Gastroesophageal sphincter (tissue), 4 donors: ENCODE measurements at regions not wholly inside any gene's neighbourhood (a gene's known extent, or its start where the extent isn't known, plus 50 kb on each side); places are given as distances from the start of the nearest gene placed in this dataset.
"Not testable (repeated sequence)": the region's sequence is repeated elsewhere in the genome, so short reads cannot be mapped to it uniquely, and the experiment has no call there.

Experiments
- ATAC-seq: fragments of 150-250 bp; one replicate; pipeline ENCODE4 v1.9.1; 2016; ENCODE audit warnings: mild to moderate bottlenecking, moderate library complexity
- H3K27ac ChIP-seq, 4 donors: fragments of 200-600 bp; sonication (generic) in 3 of 4; 1 replicate in 3 of 4; 2 replicates in 1 of 4; pipeline ENCODE4 v1.5.1; 2016 to 2019
- H3K27me3 ChIP-seq: fragments of 200-600 bp; sonication (generic); one replicate; pipeline ENCODE4 v1.5.1; 2019
- H3K36me3 ChIP-seq, 2 donors: fragments of 200-600 bp; sonication (generic); one replicate each; pipeline ENCODE4 v1.5.1; 2019; ENCODE audit warnings: control low read depth in 1 of 2
- H3K4me1 ChIP-seq, 3 donors: fragments of 200-600 bp; sonication (generic); 1 replicate in 2 of 3; 2 replicates in 1 of 3; pipeline ENCODE4 v1.5.1; 2016 to 2019; ENCODE audit warnings: control low read depth in 2 of 3
- H3K4me3 ChIP-seq, 2 donors: fragments of 200-600 bp; sonication (generic); one replicate each; pipeline ENCODE4 v1.5.1; 2019; ENCODE audit warnings: mild to moderate bottlenecking in 1 of 2, moderate library complexity in 1 of 2
- H3K9me3 ChIP-seq, 3 donors: fragments of 200-600 bp; sonication (generic); one replicate each; pipeline ENCODE4 v1.5.1; 2017 to 2019; ENCODE audit warnings: control low read depth in 2 of 3
- EP300 ChIP-seq: sonication (generic); formaldehyde crosslinking; IDR thresholded peaks from one replicate; pipeline ENCODE4 v1.6.1; 2017; ENCODE audit warnings: antibody characterized with exemption, mild to moderate bottlenecking
- POLR2A ChIP-seq, 2 donors: fragments of 450-650 bp; IDR thresholded peaks; one replicate each; pipeline ENCODE4 v1.6.1; 2017; ENCODE audit warnings: antibody characterized with exemption in 2 of 2, mild to moderate bottlenecking in 2 of 2, moderate library complexity in 1 of 2
- POLR2AphosphoS5 ChIP-seq: sonication (generic); formaldehyde crosslinking; IDR thresholded peaks from one replicate; pipeline ENCODE4 v1.6.1; 2017; ENCODE audit warnings: antibody characterized with exemption
- WGBS, 2 donors: methylation state at CpG; one replicate each; pipeline ENCODE4 v1.1.5; 2018; ENCODE audit warnings: low coverage in 1 of 2; 5-methylcytosine and 5-hydroxymethylcytosine counted together
- TF ChIP-seq, protein P1 (sequence below), 4 experiments: fragments of 200-600 bp in 2 of 4; fragments of 450-650 bp in 2 of 4; sonication (generic) in 1 of 4; IDR thresholded peaks; one replicate each; pipeline ENCODE4 v1.5.1; 2017 to 2019; ENCODE audit warnings: antibody characterized with exemption in 4 of 4, mild to moderate bottlenecking in 2 of 4, moderate library complexity in 2 of 4

DNA sequence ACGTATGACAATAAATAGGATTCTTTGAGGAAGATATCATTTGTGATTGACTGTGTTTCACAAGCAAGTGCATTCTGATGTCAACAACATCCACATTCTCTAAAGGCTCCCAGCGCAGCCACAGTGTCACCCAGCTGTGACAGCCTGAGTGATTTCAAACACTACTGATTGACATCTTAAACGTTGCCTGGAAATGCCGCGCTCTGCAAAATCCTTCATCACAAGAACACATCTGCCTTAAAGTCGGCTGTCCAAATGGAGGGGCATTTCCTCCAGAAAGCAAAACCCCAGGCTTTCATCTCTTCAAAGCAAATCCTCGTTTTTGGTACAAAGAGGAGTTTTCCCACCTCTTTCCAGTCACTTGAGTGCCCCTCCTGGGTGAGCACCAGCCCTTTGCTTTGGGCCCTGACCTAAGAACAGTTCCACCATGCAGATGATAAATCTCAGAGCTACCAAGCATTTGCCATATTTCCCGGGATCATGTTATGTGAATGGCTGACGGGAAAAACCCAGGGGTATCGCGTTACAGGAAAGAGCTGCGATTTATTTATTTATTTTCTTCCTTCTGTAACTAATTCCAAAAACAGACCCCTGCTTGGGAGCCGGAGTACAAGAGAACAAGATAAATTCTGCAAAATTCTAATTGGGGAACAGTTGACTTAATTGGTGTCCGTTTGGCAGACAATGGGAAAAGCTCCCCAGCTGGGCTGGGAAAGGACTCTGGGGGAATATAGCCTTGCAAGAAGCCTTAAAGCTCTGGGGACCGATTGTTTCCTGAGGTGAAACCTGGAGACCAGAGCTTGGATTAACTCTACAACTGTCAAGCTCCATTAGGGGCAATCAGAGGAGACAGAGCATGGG lies 703.8 kb upstream of the NR2F2 start:
- no peak for TF ChIP-seq POLR2A (IDR thresholded peaks at IDR 0.05)
- TF ChIP-seq, protein P1, sequence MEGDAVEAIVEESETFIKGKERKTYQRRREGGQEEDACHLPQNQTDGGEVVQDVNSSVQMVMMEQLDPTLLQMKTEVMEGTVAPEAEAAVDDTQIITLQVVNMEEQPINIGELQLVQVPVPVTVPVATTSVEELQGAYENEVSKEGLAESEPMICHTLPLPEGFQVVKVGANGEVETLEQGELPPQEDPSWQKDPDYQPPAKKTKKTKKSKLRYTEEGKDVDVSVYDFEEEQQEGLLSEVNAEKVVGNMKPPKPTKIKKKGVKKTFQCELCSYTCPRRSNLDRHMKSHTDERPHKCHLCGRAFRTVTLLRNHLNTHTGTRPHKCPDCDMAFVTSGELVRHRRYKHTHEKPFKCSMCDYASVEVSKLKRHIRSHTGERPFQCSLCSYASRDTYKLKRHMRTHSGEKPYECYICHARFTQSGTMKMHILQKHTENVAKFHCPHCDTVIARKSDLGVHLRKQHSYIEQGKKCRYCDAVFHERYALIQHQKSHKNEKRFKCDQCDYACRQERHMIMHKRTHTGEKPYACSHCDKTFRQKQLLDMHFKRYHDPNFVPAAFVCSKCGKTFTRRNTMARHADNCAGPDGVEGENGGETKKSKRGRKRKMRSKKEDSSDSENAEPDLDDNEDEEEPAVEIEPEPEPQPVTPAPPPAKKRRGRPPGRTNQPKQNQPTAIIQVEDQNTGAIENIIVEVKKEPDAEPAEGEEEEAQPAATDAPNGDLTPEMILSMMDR (IDR thresholded peaks at IDR 0.05) = no peak
- H3K4me3 ChIP-seq = no peak overlapping the region
- no peaks in the 10 kb centered on the region for H3K36me3 ChIP-seq
- H3K4me1 ChIP-seq = no peaks in the 10 kb centered on the region
- H3K27me3 ChIP-seq = no peaks in the 10 kb centered on the region
- WGBS, 2 donors = 43 to 71% methylated on average over 8 to 13 of the region's 15 CpGs
- H3K9me3 ChIP-seq = peaks cover 0 to 11% (median 0%) of the 10 kb centered on the region in 3 donors
- H3K27ac ChIP-seq = no peak overlapping the region
- ATAC-seq = no peak

DNA sequence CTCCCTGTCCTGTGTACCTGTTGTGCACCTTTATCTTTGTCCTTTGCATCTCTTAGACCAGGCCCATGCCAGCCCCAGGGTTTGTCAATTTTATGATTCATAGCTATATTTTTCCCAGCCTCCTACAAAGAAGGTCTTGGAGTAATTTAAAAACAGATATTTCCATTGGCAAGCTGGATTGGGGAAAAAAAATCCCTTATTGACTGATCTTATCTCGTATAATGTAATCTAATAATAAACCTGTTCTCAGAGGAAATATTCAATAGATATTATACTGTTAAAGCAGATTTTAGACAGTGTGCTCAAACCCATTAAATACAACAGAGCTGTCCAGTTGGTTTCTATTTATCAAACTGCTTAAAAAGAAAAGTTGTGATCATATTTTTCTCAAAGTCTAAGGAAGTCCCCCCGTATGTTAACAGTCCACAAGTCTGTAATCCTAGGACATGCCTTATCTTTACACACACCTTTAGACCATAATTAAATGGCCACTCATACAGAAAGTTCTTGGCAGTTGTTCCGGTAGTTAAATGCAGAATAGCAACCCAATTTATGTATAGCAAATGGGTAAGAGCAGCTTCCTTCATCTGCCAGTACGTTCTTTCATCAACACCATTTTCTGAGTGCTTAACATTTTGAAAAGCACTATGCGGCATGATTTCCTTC lies 700.9 kb upstream of the NR2F2 start:
- Histone ChIP-seq H3K9me3 (no peaks in the 10 kb centered on the region), H3K36me3 (no peaks in the 10 kb centered on the region), H3K4me1 (no peaks in the 10 kb centered on the region), H3K4me3 (no peak overlapping the region), H3K27ac (no peak overlapping the region), H3K27me3 (no peaks in the 10 kb centered on the region)
- no peak for ATAC-seq
- TF ChIP-seq EP300 = no peak
- no peak for TF ChIP-seq POLR2AphosphoS5
- no peak for TF ChIP-seq POLR2A (IDR thresholded peaks at IDR 0.05)
- TF ChIP-seq, protein P1 (IDR thresholded peaks at IDR 0.05) = no peak
- WGBS, 2 donors = 88 to 98% methylated on average over 4 to 5 of the region's 5 CpGs

DNA sequence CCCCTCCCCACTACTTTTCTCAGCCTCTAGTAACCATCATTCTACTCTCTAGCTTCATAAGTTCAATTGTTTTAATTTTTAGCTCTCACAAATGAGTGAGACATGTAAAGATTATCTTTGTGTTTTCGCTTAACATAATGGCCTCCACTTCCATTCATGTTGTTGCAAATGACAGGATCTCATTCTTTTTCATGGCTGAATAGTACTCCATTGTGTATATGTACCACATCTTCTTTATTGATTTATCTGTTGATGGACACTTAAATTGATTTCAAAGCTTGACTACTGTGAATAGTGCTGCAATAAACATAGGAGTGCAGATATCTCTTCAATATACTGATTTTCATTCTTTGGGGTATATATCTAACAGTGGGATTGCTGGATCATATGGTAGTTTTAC lies 699.8 kb upstream of the NR2F2 start:
- ATAC-seq = no peak
- no peak for TF ChIP-seq POLR2A (IDR thresholded peaks at IDR 0.05)
- TF ChIP-seq EP300 = no peak
- no peaks in the 10 kb centered on the region for H3K4me1 ChIP-seq
- H3K27ac ChIP-seq = no peak overlapping the region
- no peak overlapping the region for H3K4me3 ChIP-seq
- no peaks in the 10 kb centered on the region for H3K36me3 ChIP-seq
- no peaks in the 10 kb centered on the region for H3K27me3 ChIP-seq
- 100% methylated on average over 1 of the region's 1 CpG; no CpG with 5 or more reads in 1 of the 2 donors for WGBS, 2 donors
- H3K9me3 ChIP-seq = no peaks in the 10 kb centered on the region

DNA sequence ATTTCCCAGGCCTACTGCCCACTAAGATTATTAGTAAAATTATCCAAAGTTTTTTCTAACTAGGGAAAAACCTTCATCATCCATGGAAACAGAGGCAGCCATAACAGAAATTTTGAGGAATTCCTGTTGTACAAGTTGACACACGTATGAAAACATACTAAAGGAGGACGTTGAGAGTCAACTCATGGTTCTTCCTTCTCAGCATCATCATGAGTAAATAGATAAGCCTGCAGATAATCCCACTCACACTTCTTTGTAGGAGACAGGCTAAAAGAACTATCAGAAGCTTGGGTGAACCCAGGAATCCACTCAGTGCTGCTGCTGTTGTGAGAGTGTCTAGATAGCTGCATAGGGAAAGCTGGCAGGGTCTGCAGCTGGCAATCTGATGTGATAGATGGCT lies 694.8 kb upstream of the NR2F2 start:
- Histone ChIP-seq H3K9me3 (no peaks in the 10 kb centered on the region), H3K36me3 (no peaks in the 10 kb centered on the region), H3K27ac (no peak overlapping the region), H3K4me1 (no peaks in the 10 kb centered on the region), H3K4me3 (no peak overlapping the region), H3K27me3 (no peaks in the 10 kb centered on the region)
- ATAC-seq = no peak
- WGBS, 2 donors = 73 to 86% methylated on average over 2 of the region's 2 CpGs
- TF ChIP-seq EP300 (no peak), POLR2A (IDR thresholded peaks at IDR 0.05) (no peak), POLR2AphosphoS5 (no peak)
- TF ChIP-seq, protein P1 (IDR thresholded peaks at IDR 0.05) = no peak

DNA sequence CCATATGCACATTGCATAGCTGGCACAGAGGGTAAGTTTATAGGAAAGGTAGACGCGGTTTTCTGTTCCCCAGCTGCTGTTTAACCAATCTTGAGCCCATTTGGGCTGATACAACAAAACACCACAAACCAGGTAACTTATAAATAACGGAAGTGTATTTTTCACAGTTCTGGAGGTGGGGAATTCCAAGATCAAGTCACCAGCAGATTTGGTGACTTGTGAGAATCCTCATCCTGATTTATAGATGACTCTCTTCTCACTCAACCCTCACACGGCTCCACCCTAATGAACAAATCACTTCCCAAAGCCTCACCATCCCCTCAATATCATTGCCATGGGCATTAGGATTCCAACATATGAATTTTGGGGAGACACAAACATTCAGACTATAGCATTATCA lies 694.4 kb upstream of the NR2F2 start:
- 70 to 83% methylated on average over 4 of the region's 4 CpGs for WGBS, 2 donors
- H3K9me3 ChIP-seq = no peaks in the 10 kb centered on the region
- no peak for ATAC-seq
- no peaks in the 10 kb centered on the region for H3K36me3 ChIP-seq
- no peak for TF ChIP-seq POLR2A (IDR thresholded peaks at IDR 0.05)
- no peak for TF ChIP-seq POLR2AphosphoS5
- TF ChIP-seq, protein P1 (IDR thresholded peaks at IDR 0.05) = no peak
- no peak for TF ChIP-seq EP300
- H3K27me3 ChIP-seq = no peaks in the 10 kb centered on the region
- H3K27ac ChIP-seq = no peak overlapping the region
- H3K4me1 ChIP-seq = no peaks in the 10 kb centered on the region
- H3K4me3 ChIP-seq = no peak overlapping the region

DNA sequence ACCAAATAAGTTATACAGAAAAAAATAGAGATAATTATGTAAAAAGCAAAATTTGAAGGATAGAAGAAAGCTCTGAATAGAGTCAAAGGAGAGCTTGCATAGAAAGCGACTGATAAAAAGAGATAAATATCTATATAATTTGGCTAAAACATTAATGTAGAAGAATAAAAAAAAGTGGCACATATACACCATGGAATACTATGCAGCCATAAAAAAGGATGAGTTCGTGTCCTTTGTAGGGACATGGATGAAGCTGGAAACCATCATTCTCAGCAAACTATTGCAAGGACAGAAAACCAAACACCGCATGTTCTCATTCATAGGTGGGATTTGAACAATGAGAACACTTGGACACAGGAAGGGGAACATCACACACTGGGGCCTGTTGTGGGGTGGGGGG lies 693.3 kb upstream of the NR2F2 start:
- H3K4me3 ChIP-seq, H3K27ac ChIP-seq, H3K9me3 ChIP-seq, H3K36me3 ChIP-seq, ATAC-seq, H3K27me3 ChIP-seq, H3K4me1 ChIP-seq: not testable (repeated sequence)
- WGBS, 2 donors = 91 to 100% methylated on average over 3 of the region's 3 CpGs
